ENCODE measurements at regions not wholly inside any gene's neighbourhood (a gene's known extent, or its start where the extent isn't known, plus 50 kb on each side); places are given as distances from the start of the nearest gene placed in this dataset.
"Not testable (repeated sequence)": the region's sequence is repeated elsewhere in the genome, so short reads cannot be mapped to it uniquely, and the experiment has no call there.

DNA sequence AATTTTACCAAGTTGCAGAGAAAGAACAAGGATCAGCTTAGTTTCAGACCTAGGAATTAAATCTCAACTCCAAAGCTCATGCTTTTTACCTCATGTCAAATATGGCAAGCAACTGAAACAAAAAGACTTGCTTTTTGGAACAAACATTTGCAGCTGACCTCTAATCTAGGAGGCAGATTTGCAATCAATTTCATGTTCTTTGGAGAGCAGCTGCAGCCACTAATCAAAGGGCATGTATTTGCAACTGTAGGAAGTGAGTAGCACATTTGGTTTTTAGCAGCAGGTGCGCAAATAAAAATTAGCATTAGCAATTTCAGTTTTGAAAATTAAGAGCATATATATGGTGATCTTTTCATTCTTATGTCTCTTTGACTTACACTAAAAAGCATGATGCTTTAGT is 459.3 kb upstream of the SLC10A2 start:
- DNase-seq (ENCODE audit: low spot score): no peak

DNA sequence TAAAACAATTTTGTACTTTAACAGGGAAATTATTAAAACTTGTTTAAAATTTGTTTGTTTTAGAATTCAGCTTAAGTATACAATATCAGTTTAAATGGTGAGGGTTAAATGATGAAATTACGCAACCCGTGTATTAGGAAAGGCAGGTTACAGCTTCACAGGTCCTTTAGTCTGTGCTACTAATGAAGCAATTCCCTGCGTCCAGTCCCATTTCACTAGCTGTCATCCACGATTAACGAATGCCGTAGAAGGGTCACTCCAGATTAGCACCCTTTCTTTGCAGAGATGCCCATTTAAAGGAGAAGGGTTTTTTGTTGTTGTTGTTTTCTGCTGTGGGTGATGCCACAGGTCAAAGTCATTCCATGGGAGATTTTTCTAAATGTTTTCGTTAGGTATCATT is 457.6 kb upstream of the SLC10A2 start:
- no peak for DNase-seq (ENCODE audit: low spot score)

DNA sequence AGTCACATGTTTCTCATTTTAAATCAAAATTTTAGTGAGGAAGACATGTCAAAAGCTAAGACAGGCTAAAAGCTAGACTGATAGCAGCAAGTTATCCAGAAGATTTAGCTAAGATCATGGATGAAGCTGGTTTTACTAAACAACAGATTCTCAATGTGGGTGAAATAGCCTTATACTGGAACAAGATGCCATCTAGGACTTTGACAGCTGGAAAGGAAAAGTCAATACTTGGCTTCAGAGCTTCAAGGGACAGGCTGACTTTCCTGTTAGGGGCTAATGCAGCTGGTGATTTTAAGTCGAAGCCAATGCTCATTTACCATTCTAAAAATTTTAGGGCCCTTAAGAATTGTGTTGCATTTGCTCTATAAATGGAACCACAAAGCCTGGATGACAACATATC is 455.3 kb upstream of the SLC10A2 start:
- DNase-seq (ENCODE audit: low spot score): no peak

DNA sequence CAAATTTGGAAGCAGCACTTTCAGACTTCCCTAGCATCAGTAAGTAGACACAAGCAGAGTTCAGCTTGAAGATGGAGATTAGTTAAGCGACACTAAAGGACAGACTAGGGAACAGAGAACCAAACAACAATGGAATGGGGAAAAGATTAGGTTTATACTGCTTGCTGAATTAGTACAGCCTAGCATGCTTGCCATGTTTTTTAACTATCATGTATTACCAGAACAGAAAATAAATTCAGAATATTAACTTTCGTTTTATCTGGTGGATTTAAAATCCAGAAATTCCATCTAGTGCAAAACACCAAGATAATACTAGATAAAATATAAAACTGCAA is 451.5 kb upstream of the SLC10A2 start:
- DNase-seq (ENCODE audit: low spot score): no peak

DNA sequence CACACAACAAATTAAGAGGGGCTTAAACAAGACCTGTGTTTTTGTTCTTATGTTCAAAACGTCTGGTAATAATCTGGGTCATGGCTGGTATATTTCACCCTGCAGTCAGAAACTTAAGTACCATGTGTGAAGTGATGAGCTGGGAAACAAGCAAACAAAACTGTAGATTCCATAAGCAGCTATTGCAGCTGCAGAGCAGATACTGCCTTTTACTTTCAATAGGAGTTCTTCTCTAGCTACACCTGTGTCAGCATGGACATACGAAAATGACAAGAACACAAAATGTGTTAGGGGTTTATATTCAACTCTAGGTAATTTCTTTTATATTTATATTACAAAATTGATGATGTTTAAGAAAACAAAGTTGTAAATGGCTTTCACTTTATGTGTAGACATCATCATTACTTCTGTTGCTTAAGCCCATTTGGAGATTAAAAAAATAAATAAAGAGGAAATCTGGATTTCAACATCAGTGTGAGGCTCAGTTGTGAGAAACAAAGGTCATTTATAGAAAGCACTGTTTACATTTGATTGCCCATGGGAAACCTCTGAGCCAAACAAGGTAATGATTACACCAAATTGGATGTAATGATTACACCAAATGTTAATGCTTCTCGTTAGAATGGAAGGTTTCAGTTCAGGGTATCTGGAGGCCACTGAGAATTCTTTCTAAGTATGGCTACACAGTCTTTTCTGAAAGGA is 451.0 kb upstream of the SLC10A2 start:
- no peak for DNase-seq (ENCODE audit: low spot score)

DNA sequence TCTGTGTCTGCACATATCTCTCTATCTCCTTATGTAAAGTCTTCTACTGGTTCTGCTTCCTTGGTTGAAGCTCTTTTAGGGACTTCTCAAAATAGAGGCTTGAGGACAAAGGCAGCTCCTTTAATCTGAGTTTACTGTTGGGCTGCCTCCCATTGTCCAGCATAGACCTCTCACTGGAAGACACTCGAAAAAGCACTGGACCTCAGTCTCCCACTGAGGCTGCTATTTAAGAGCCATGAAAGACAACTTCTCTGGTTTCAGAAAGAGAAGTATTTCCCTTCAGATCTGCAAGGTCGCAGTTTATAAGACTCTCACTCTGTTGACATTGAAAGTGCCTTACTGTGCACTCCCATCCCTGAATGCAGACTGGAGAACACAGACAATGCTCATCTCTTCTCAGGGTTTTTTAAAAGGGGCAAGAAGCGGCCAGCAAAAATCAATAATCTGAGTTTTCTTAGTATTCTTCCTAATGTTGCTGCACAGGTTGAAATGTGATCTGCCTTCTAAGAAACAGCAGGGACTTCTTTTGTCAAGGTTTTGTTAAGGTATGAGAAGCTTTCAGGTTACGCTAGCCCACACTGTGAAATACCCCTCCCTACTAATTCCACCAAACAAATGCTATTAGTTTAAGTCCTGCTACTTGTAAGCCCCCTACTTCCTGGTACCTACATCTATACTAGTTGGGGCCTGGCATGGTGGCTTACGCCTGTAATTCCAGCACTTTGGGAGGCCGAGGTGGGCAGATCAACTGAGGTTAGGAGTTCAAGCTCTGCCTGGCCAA is 450.0 kb upstream of the SLC10A2 start:
- DNase-seq (ENCODE audit: low spot score): no peak

DNA sequence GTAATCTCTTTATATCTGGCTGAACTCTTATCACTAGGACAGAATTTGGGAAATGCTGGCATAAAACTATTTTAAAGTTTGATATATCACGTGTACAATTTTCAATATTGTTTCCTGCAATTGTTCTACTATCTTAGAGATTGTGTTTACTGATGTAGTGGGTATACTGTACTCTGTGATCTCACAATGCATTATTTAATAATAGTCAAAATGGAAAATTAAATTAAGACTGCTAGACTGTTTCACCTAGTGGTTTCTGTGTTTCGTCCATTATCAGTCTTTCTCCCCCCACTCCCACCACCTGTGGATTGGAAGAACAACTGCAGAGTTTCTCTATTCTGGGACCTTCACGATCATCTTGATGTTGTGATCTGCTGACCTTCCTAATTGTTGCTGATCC is 449.2 kb upstream of the SLC10A2 start:
- DNase-seq (ENCODE audit: low spot score): no peak

DNA sequence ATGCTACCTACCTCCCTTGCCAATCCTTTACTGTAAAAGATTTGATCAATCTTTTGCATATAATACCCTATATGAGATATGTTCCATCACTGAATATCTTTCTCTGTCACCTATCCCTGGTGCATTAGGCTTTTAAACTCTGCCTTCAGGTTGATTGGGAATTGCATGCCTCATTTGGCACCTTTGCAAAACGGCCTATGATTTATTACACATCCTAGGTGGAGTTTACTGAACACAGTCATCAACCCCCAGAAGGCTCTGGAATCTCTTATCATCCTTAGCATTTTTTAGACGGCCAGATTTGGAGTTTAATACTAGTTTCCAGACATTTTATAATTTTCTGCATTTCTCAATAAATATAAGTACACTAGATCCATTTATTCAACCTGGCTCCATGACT is 448.4 kb upstream of the SLC10A2 start:
- no peak for DNase-seq (ENCODE audit: low spot score)

DNA sequence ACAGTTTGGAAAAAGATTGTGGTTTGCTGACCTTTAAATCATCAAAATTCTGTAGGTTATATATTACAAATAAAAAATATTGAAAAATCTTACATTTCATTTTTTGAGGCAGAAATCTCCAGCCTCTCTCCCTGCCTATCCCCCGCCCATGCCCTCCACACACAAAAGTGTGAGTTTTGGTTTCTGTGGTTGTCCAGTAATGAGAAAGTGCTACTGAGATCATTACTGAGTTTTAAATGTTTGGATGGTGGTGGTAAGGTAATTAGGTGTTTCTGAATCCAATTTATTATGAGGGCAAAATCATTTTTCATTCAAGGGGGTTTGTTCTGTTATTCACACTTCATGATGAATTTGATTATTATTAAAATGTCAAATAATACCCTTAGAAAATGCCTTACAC is 448.0 kb upstream of the SLC10A2 start:
- DNase-seq (ENCODE audit: low spot score): no peak

DNA sequence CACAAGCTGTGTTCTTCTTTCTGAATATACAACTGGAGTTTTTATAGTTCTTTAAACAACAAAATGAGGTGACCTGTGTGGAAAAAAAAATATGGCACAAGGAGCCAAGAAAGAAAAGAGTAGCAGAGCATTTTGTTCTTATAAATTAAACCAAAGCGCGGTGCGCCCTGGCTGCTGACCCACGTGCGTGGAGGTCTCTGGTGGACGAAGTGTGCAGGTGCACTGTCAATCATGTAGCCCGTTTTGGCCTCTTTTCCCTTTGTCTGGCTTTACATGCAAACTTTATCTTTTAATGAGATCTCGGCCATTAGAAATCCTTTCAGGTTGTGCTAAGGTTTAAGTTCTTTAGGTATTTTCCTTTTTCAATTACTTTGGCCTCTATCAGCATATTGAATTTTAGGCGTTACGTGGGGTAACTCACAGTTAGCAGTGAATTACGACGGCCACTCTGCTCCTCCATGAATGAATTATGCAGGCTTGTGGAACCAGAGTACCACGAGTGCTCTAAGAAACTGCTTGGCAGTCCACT is 443.9 kb upstream of the SLC10A2 start:
- no peak for DNase-seq (ENCODE audit: low spot score)

DNA sequence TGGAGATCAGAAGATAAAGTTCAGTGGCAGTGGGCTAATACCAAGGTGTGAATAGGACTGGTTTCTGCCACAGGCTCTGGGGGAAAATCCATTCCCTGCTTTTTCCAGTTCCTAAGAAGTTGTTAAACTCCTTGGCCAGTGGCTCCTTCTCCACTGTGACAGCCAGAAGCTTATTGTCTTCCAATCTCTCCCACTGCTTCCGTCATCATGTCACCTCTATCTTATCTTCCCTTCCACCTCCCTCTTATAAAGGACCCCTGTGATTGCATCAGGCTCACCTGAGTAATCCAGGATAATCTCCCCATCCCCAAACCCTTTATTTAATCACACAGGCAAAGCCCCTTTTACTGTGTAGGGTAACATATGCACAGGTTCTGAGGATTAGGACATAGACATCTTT is 431.2 kb upstream of the SLC10A2 start:
- DNase-seq (ENCODE audit: low spot score): no peak

DNA sequence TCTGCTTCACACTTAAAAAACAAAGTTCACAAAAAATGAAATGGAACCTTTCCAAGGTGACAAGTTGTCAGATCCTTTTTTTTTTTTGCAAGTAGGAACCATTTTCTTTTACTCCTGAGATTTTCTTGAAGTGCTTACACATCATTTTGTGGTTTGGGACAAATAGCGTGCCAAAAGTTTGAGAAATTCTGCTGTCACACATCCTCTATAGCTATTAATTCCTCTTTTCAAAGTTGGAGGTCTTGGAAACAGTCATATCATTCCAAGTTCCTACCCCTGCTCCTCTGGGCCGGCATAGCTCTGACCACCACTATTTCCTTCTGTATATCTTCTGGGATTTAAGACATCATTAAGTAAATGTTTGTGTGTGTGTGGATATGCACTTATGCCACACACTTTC is 421.6 kb upstream of the SLC10A2 start:
- DNase-seq (ENCODE audit: low spot score): no peak

DNA sequence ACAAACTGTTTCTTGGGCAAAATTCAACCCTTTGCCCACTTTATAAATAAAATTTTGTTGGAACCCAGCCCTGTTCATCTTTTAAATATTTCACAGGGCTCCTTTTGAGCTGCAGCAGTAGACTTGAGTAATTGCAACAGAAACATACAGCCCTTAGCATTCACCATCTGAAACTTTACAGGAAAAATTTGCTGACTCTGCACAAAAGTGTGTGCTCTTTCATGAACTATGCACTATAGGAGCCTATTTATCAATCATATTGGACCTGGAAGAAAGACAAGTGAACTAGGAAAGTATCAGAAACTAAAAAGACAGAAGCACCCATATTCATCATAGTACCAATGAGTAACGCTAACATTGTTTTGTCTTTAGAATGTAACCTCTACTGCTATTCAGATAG is 406.9 kb upstream of the SLC10A2 start:
- DNase-seq (ENCODE audit: low spot score): no peak

DNA sequence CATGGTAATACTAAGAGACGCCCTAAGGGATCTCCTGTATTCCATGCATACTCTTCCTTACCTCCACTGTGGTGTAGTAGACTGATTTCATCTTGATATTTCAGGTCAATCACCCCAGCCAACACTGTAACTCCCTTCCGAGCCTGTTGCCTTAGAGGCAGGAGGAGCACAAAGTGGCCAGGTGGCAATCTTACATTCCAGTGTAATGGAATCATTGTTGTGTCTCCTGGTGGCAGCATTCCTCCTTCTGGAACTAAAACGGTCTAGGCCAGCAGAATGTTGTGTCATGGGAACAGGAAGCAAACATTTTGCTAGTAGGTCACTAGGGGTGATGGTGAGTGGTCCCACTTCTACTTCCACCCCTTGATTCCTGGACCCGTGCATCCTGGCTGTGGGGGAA is 405.7 kb upstream of the SLC10A2 start:
- no peak for DNase-seq (ENCODE audit: low spot score)

DNA sequence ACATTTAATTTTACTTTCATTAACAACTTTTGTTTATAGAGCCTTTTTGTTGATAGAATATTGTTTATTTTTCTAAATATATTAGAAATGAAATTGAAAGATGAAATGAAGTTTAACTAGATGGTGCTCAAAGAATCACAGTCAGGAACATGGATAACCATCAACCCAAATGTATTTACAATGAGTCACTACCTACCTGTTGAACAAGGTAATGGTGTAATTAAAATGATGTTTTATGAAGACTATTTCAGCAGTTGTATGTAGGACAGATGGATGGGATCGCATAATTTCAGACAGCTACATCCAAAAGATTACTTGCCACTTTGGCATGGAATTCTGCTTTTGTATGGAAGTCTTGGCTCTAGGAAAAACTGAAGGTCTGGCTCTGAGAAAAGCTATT is 403.6 kb upstream of the SLC10A2 start:
- no peak for DNase-seq (ENCODE audit: low spot score)

DNA sequence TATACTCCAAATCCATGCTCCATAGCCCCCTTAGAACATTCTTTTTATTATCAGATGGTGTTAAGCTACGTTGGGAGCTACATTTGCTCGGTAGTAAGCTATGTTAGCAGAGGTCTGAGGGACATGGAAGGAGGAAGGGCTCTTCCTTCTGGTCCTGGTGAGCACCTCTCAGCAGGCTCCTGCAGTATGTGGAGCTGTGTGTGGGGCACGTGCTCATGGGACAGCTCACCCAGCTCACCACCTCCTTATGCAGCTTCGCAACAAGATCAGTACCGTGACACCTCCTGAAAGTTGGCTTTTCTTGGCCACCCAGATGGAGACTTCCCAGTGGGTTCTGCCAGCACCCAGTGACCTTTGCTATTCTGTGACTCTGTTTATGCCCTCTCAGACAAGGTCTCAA is 400.5 kb upstream of the SLC10A2 start:
- no peak for DNase-seq (ENCODE audit: low spot score)

DNA sequence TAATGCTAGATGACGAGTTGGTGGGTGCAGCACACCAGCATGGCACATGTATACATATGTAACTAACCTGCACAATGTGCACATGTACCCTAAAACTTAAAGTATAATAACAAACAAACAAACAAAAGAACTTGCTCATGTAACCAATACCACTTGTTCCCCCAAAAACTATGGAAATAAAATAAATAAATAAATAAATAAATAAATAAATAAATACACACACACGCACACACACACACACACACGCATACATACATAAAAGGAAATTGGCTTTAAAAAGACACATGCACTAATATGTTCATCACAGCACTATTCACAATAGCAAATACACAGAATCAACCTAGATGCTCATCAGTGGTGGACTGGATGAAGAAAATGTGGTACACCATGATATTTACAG is 394.0 kb upstream of the SLC10A2 start:
- DNase-seq (ENCODE audit: low spot score): not testable (repeated sequence)

DNA sequence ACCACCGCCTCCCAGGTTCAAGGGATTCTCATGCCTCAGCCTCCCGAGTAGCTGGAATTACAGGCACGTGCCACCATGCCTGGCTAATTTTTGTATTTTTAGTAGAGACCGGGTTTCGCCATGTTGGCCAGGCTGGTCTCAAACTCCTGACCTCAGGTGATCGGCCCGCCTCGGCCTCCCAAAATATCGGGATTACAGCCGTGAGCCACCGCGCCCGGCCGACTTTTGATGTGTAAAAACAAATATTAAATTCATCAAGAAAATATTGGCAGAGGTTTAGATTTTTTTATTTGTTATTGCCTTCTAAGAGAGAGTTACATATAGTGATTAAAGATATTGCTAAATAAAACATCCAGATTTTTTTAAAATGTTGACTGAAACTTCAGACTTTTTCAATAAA is 390.8 kb upstream of the SLC10A2 start:
- not testable (repeated sequence) for DNase-seq (ENCODE audit: low spot score)

DNA sequence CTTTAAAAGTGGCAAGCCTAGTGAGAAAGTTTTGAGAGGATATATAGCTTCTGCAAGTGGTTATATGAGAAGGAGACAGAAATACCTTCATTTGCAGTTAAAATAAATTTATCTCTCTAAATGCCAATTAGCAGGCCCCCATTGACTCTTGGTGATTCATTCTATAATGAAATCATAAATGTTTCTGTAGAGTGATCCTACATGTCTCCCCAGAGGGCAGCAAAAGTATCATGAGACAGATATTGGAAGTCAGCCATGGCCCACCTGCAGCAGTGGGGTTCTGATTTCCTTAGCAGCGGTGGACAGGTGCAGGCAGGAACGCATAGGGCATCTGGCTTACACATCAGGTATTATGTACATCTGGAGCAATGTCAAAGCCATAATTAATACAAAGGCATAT is 385.4 kb upstream of the SLC10A2 start:
- DNase-seq (ENCODE audit: low spot score): no peak

DNA sequence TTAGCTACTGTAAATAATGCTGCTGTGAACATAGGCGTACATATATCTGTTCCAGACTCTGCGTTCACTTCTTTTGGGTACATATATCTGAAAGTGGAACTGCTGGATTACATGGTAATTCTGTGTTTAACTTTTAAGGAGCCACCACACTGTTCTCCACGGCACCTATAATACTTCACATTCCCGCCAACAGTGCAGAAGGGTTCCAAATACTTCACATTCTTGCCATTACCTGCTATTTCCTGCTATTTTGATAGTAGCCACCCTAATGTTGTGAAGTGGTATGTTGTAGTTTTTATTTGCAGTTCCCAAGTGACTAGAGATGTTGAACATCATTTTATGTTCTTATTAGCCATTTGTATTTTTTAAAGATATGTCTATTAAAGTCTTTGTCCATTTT is 377.4 kb upstream of the SLC10A2 start:
- DNase-seq (ENCODE audit: low spot score): no peak

DNA sequence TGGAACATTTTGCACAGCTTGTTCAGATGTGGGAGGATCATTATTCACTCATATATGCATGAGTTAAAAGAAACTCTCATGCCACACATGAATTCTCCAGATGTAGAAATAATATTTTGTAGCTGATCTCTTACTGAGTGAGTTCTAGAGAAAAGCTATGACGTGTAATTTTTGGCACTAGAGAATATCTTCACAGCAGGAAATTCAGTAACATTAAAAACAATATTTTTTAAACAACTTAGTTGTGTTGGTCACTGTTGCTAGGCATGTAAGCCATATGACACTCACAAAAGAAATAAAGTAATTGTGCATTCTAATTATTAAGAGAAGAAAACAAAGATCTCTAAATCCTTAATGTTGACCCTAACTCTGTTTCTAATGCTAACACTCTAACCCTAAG is 371.4 kb upstream of the SLC10A2 start:
- no peak for DNase-seq (ENCODE audit: low spot score)

DNA sequence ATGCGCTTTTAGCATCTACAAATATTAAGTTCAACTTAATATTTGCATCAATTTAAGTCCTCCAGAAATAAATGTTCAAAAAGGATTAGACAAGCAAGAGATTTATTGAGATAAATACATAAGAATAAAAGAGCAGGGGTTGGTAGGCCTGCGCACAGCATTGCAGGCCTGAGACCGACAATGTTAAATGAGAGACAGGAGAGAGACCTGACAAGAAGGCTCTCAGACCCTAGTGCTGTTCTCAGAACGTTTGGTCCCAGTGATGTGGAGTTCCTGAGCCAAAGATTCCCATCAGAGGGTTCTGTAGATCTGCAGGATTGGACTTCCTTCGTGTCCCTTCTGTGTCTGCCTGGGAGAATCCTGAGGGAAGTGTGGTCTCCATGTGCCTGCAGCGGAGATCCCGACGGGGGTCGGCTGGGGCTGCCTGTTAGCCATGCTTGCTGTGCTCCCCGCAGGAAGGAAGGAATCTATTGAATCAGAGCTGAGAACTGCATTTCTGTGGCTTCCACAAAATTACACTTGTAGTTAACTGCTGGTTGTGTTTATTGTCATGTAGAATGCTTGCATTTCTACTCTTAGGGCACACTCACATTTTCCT is 369.9 kb upstream of the SLC10A2 start:
- DNase-seq (ENCODE audit: low spot score): no peak

DNA sequence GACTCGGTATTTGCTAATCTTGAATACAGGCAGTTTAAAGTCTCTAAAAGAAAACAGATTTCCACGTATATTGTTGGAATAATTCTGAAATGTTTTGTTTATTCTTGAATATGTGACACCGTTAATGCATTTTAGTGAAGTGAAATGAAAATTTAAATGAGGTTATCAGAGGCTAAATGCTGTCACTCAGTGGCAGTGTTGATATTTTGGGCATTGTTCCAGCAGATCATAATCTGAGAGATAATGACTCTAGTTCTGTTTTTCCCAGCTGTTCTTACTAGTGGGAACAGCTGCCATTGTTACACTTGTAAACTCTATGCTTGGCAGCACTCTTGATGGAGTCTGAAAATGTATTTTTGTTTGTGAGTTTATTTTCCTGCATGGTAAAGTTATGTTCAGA is 365.6 kb upstream of the SLC10A2 start:
- DNase-seq (ENCODE audit: low spot score): no peak
